IMR-90 (cell line): ENCODE measurements at regions not wholly inside any gene's neighbourhood (a gene's known extent, or its start where the extent isn't known, plus 50 kb on each side); places are given as distances from the start of the nearest gene placed in this dataset.

Source experiments
- ATAC-seq: fragments of 200-7000 bp; cut with Tn5 transposase; 2 replicates; pipeline ENCODE4 v1.9.1; 2020; ENCODE audit warnings: low read depth, mild to moderate bottlenecking, moderate library complexity
- BruUV-seq: library from RNA; stranded (reverse); fragments of 400-500 nt; replicated peaks from 2 replicates; lab custom pipeline; 2021; lab: Mats Ljungman, UMichigan
- CTCF ChIA-PET: fragments of 300-600 bp; formaldehyde crosslinking; extraction: SDS; loops from one replicate; lab custom pipeline; 2021; ENCODE audit warnings: antibody characterized with exemption; lab: Yijun Ruan, JAX
- POLR2A ChIA-PET: fragments of 300-600 bp; sonication (Branson Sonifier 250); formaldehyde crosslinking; loops from one replicate; lab custom pipeline; 2022; ENCODE audit warnings: antibody characterized with exemption; ENCODE audit not compliant: unreplicated experiment; lab: Charles Lee
- DNase-seq: peaks from one replicate; pipeline ENCODE4 v3.0.0; 2013
- H2AFZ ChIP-seq: replicated peaks from 2 replicates; pipeline ENCODE3; 2013; ENCODE audit warnings: low read length, mild to moderate bottlenecking; ENCODE audit not compliant: poor library complexity
- H2AK5ac ChIP-seq: 2 replicates; pipeline ENCODE4 v1.6.1; 2013; ENCODE audit warnings: low read depth, low read length, inconsistent platforms
- H2AK9ac ChIP-seq: replicated peaks from 2 replicates; pipeline ENCODE3; 2013; ENCODE audit warnings: mild to moderate bottlenecking, low read depth, low read length, moderate library complexity; ENCODE audit not compliant: poor library complexity
- H2BK120ac ChIP-seq: 2 replicates; pipeline ENCODE4 v1.6.1; 2013; ENCODE audit warnings: low read depth, low read length, inconsistent platforms
- H2BK15ac ChIP-seq: 3 replicates; pipeline ENCODE4 v1.6.1; 2013; ENCODE audit warnings: low read depth, low read length, inconsistent platforms
- H2BK20ac ChIP-seq: 2 replicates; pipeline ENCODE4 v1.6.1; 2013; ENCODE audit warnings: low read depth, mild to moderate bottlenecking, inconsistent platforms, low read length, moderate library complexity
- H2BK5ac ChIP-seq: 2 replicates; pipeline ENCODE4 v1.6.1; 2013; ENCODE audit warnings: mild to moderate bottlenecking, low read depth, low read length, inconsistent platforms; ENCODE audit not compliant: poor library complexity, severe bottlenecking
- H3K14ac ChIP-seq: replicated peaks from 2 replicates; pipeline ENCODE4 v1.6.1; 2013; ENCODE audit warnings: low read depth, low read length, inconsistent platforms
- H3K18ac ChIP-seq: 2 replicates; pipeline ENCODE4 v1.6.1; 2013; ENCODE audit warnings: low read depth, low read length, control low read depth
- H3K23ac ChIP-seq: 2 replicates; pipeline ENCODE4 v1.6.1; 2013; ENCODE audit warnings: low read depth, low read length, inconsistent platforms
- H3K27ac ChIP-seq: 2 replicates; pipeline ENCODE4 v1.5.1; 2013; ENCODE audit warnings: mild to moderate bottlenecking, control low read depth, low read length; ENCODE audit not compliant: insufficient read depth
- H3K27me3 ChIP-seq: 2 replicates; pipeline ENCODE4 v1.6.1; 2013; ENCODE audit warnings: low read length; ENCODE audit not compliant: control insufficient read depth, insufficient read depth
- H3K36me3 ChIP-seq: 2 replicates; pipeline ENCODE4 v1.6.1; 2013; ENCODE audit warnings: low read length, mixed read lengths; ENCODE audit not compliant: control insufficient read depth, insufficient read depth
- H3K4ac ChIP-seq: 2 replicates; pipeline ENCODE4 v1.6.1; 2013; ENCODE audit warnings: low read depth, low read length, inconsistent platforms
- H3K4me1 ChIP-seq: 2 replicates; pipeline ENCODE4 v1.6.1; 2013; ENCODE audit warnings: low read length, mixed read lengths; ENCODE audit not compliant: control insufficient read depth, insufficient read depth
- H3K4me2 ChIP-seq: 2 replicates; pipeline ENCODE4 v1.6.1; 2013; ENCODE audit warnings: low read depth, mild to moderate bottlenecking, control low read depth, low read length, moderate library complexity
- H3K4me3 ChIP-seq: 2 replicates; pipeline ENCODE4 v1.5.1; 2013; ENCODE audit warnings: low read depth, mild to moderate bottlenecking, control low read depth, low read length, moderate library complexity; ENCODE audit not compliant: insufficient read depth
- H3K56ac ChIP-seq: 2 replicates; pipeline ENCODE4 v1.6.1; 2013; ENCODE audit warnings: low read length, inconsistent platforms; ENCODE audit not compliant: insufficient read depth; ENCODE audit errors: extremely low read depth
- H3K79me1 ChIP-seq, 2 experiments: 2 replicates each; pipeline ENCODE4 v1.6.1; 2013; ENCODE audit warnings: low read length in 2 of 2, inconsistent platforms in 1 of 2, low read depth in 1 of 2
- H3K9ac ChIP-seq: 2 replicates; pipeline ENCODE4 v1.6.1; 2013; ENCODE audit warnings: low read depth, low read length, control low read depth
- H3K9me1 ChIP-seq: 2 replicates; pipeline ENCODE4 v1.6.1; 2013; ENCODE audit warnings: low read length, inconsistent platforms; ENCODE audit not compliant: insufficient read depth
- H3K9me3 ChIP-seq: 2 replicates; pipeline ENCODE4 v1.6.1; 2013; ENCODE audit warnings: low read length; ENCODE audit not compliant: control insufficient read depth, insufficient read depth
- H4K20me1 ChIP-seq: 2 replicates; pipeline ENCODE4 v1.6.1; 2013; ENCODE audit warnings: low read length, inconsistent platforms; ENCODE audit not compliant: insufficient read depth
- H4K5ac ChIP-seq: 2 replicates; pipeline ENCODE4 v1.6.1; 2013; ENCODE audit warnings: mild to moderate bottlenecking, low read depth, low read length, control low read depth
- H4K8ac ChIP-seq, 2 experiments: 2 replicates each; pipeline ENCODE4 v1.6.1; 2013; ENCODE audit warnings: low read depth in 2 of 2, low read length in 2 of 2, control low read depth in 1 of 2, inconsistent platforms in 1 of 2
- H4K91ac ChIP-seq: 2 replicates; pipeline ENCODE4 v1.6.1; 2013; ENCODE audit warnings: low read depth, low read length, inconsistent platforms; ENCODE audit not compliant: insufficient read depth
- CHD1 ChIP-seq: IDR thresholded peaks from 2 replicates; pipeline ENCODE4 v1.6.1; 2012; ENCODE audit warnings: low read depth, low read length, improper control_type of control experiment
- FOS ChIP-seq: fragments of 150-350 bp; IDR thresholded peaks from 2 replicates; pipeline ENCODE4 v1.6.1; 2016; ENCODE audit warnings: low read depth, low read length
- NFE2L2 ChIP-seq: fragments of 150-350 bp; IDR thresholded peaks from 2 replicates; pipeline ENCODE4 v1.6.1; 2016; ENCODE audit warnings: low read depth, mild to moderate bottlenecking, low read length
- WGBS, 2 experiments: methylation state at CpG; one replicate each; pipeline versions ENCODE4 v1.1.5 to v1.1.7; 2013; ENCODE audit warnings: missing lambda C conversion rate in 2 of 2; ENCODE audit not compliant: insufficient read length in 1 of 2; ENCODE audit errors: extremely low coverage in 2 of 2; 5-methylcytosine and 5-hydroxymethylcytosine counted together
- dilution Hi-C: fragments of 300-500 bp; cut with HindIII; formaldehyde crosslinking; loops from one replicate; pipeline ENCODE4 v1.14.3; 2018; ENCODE audit warnings: low sequenced_read_pairs; ENCODE audit not compliant: unreplicated experiment
- in situ Hi-C: fragments of 300-500 bp; cut with MboI; formaldehyde crosslinking; loops from 3 replicates; pipeline ENCODE4 v1.14.3; 2019; ENCODE audit warnings: low sequenced_read_pairs, inconsistent platforms, mixed read lengths
- intact Hi-C: fragments of 100-400 bp; cut with micrococcal nuclease; formaldehyde crosslinking; loops from 2 replicates; pipeline ENCODE4 v1.10.0; 2022

GRCh38 chr16:62585041-62585545, 548.9 kb upstream of the CDH8 start:
- ATAC-seq (no peak), DNase-seq (no peak)
- Histone ChIP-seq H2BK15ac (no peak overlapping the region), H3K4me2 (no peak overlapping the region), H3K27me3 (no peaks in the 10 kb centered on the region), H3K79me1 (no peaks in the 10 kb centered on the region), H3K4ac (no peak overlapping the region), H2AK9ac (no peak overlapping the region), H3K36me3 (no peaks in the 10 kb centered on the region), H4K5ac (no peak overlapping the region), H4K8ac (no peak overlapping the region), H4K20me1 (no peaks in the 10 kb centered on the region), H3K14ac (no peak overlapping the region), H2BK5ac (no peak overlapping the region), H2AK5ac (no peak overlapping the region), H3K4me3 (no peak overlapping the region), H3K18ac (no peak overlapping the region), H3K23ac (no peak overlapping the region), H4K91ac (no peak overlapping the region), H3K9ac (no peak overlapping the region), H2BK120ac (no peak overlapping the region), H3K9me3 (peaks cover 3% of the 10 kb centered on the region; the same call in 1 of the 2 replicates), H2AFZ (no peak overlapping the region), H3K4me1 (no peaks in the 10 kb centered on the region), H3K9me1 (no peaks in the 10 kb centered on the region), H3K56ac (no peak overlapping the region), H2BK20ac (no peak overlapping the region), H3K27ac (no peak overlapping the region)
- BruUV-seq = no TSS peak
- ChIA-PET CTCF (no interaction called here), POLR2A (no interaction called here)
- 100% methylated on average over 1 of the region's 2 CpGs; no CpG with 5 or more reads in 1 of the 2 experiments for WGBS, 2 experiments
- dilution Hi-C loops (no loop called here), intact Hi-C loops (no loop called here), in situ Hi-C loops (no loop called here)
- no peak for TF ChIP-seq NFE2L2
- no peak for TF ChIP-seq FOS
- TF ChIP-seq CHD1 = no peak
